ENCODE measurements at regions not wholly inside any gene's neighbourhood (a gene's known extent, or its start where the extent isn't known, plus 50 kb on each side); places are given as distances from the start of the nearest gene placed in this dataset.
A peak's percentile ranks its signal among the peaks of the same experiment; 100 is the strongest.
"Not testable (repeated sequence)": the region's sequence is repeated elsewhere in the genome, so short reads cannot be mapped to it uniquely, and the experiment has no call there.

- Mint-ChIP-seq H3K4me3 (no peak overlapping the region), H3K4me1 (no peaks in the 10 kb centered on the region), H3K9me3 (no peaks in the 10 kb centered on the region), H3K27ac (no peak overlapping the region), H3K36me3 (ENCODE audit: low read depth) (no peaks in the 10 kb centered on the region), H3K27me3 (ENCODE audit: insufficient read depth, low read depth, poor library complexity) (peaks cover 2% of the 10 kb centered on the region)
- Histone ChIP-seq H4K20me1 (replicated peaks; ENCODE audit: insufficient read depth) (no peaks in the 10 kb centered on the region), H3K9me2 (ENCODE audit: insufficient read depth) (no peaks in the 10 kb centered on the region), H3K27ac (ENCODE audit: low read depth) (no peak overlapping the region), H3K4me2 (no peak overlapping the region), H2AFZ (peak overlapping the region; percentile 28; the same call in 1 of the 2 replicates), H3K27me3 (ENCODE audit: insufficient read depth) (no peaks in the 10 kb centered on the region), H3K4me1 (ENCODE audit: insufficient read depth) (no peaks in the 10 kb centered on the region), H3K4me3 (no peak overlapping the region), H3K36me3 (ENCODE audit: insufficient read depth) (no peaks in the 10 kb centered on the region), H3K79me2 (replicated peaks; ENCODE audit: insufficient read depth) (no peaks in the 10 kb centered on the region), H3F3A (replicated peaks; ENCODE audit: low read depth) (no peaks in the 10 kb centered on the region)
- no peak for ATAC-seq
- no peak for TF ChIP-seq EZH2phosphoT487 (IDR thresholded peaks at IDR 0.05; ENCODE audit: unreplicated experiment)
- TF ChIP-seq NANOG (IDR thresholded peaks at IDR 0.05; ENCODE audit: borderline replicate concordance), result no peak
- no peak for TF ChIP-seq ZNF331 (CRISPR knock-in tag; IDR thresholded peaks at IDR 0.05; ENCODE audit: low read depth)
- TF ChIP-seq, protein P1, sequence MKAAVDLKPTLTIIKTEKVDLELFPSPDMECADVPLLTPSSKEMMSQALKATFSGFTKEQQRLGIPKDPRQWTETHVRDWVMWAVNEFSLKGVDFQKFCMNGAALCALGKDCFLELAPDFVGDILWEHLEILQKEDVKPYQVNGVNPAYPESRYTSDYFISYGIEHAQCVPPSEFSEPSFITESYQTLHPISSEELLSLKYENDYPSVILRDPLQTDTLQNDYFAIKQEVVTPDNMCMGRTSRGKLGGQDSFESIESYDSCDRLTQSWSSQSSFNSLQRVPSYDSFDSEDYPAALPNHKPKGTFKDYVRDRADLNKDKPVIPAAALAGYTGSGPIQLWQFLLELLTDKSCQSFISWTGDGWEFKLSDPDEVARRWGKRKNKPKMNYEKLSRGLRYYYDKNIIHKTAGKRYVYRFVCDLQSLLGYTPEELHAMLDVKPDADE (IDR thresholded peaks at IDR 0.05), result no peak
- TF ChIP-seq STAT1 (IDR thresholded peaks at IDR 0.05; ENCODE audit: unreplicated experiment), result no peak
- TF ChIP-seq CREB1 (CRISPR knock-in tag; IDR thresholded peaks at IDR 0.05; ENCODE audit: low read depth), result no peak
- TF ChIP-seq, protein P2, sequence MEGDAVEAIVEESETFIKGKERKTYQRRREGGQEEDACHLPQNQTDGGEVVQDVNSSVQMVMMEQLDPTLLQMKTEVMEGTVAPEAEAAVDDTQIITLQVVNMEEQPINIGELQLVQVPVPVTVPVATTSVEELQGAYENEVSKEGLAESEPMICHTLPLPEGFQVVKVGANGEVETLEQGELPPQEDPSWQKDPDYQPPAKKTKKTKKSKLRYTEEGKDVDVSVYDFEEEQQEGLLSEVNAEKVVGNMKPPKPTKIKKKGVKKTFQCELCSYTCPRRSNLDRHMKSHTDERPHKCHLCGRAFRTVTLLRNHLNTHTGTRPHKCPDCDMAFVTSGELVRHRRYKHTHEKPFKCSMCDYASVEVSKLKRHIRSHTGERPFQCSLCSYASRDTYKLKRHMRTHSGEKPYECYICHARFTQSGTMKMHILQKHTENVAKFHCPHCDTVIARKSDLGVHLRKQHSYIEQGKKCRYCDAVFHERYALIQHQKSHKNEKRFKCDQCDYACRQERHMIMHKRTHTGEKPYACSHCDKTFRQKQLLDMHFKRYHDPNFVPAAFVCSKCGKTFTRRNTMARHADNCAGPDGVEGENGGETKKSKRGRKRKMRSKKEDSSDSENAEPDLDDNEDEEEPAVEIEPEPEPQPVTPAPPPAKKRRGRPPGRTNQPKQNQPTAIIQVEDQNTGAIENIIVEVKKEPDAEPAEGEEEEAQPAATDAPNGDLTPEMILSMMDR (conservative IDR thresholded peaks at IDR 0.05; ENCODE audit: low read depth in 2 of 2), result no peak
- TF ChIP-seq POLR2AphosphoS5 (IDR thresholded peaks at IDR 0.05; ENCODE audit: low read depth), result no peak
- TF ChIP-seq JUNB (IDR thresholded peaks at IDR 0.05; ENCODE audit: unreplicated experiment), result no peak
- TF ChIP-seq ZNF114 (CRISPR knock-in tag; IDR thresholded peaks at IDR 0.05), result no peak
- TF ChIP-seq, protein P3, sequence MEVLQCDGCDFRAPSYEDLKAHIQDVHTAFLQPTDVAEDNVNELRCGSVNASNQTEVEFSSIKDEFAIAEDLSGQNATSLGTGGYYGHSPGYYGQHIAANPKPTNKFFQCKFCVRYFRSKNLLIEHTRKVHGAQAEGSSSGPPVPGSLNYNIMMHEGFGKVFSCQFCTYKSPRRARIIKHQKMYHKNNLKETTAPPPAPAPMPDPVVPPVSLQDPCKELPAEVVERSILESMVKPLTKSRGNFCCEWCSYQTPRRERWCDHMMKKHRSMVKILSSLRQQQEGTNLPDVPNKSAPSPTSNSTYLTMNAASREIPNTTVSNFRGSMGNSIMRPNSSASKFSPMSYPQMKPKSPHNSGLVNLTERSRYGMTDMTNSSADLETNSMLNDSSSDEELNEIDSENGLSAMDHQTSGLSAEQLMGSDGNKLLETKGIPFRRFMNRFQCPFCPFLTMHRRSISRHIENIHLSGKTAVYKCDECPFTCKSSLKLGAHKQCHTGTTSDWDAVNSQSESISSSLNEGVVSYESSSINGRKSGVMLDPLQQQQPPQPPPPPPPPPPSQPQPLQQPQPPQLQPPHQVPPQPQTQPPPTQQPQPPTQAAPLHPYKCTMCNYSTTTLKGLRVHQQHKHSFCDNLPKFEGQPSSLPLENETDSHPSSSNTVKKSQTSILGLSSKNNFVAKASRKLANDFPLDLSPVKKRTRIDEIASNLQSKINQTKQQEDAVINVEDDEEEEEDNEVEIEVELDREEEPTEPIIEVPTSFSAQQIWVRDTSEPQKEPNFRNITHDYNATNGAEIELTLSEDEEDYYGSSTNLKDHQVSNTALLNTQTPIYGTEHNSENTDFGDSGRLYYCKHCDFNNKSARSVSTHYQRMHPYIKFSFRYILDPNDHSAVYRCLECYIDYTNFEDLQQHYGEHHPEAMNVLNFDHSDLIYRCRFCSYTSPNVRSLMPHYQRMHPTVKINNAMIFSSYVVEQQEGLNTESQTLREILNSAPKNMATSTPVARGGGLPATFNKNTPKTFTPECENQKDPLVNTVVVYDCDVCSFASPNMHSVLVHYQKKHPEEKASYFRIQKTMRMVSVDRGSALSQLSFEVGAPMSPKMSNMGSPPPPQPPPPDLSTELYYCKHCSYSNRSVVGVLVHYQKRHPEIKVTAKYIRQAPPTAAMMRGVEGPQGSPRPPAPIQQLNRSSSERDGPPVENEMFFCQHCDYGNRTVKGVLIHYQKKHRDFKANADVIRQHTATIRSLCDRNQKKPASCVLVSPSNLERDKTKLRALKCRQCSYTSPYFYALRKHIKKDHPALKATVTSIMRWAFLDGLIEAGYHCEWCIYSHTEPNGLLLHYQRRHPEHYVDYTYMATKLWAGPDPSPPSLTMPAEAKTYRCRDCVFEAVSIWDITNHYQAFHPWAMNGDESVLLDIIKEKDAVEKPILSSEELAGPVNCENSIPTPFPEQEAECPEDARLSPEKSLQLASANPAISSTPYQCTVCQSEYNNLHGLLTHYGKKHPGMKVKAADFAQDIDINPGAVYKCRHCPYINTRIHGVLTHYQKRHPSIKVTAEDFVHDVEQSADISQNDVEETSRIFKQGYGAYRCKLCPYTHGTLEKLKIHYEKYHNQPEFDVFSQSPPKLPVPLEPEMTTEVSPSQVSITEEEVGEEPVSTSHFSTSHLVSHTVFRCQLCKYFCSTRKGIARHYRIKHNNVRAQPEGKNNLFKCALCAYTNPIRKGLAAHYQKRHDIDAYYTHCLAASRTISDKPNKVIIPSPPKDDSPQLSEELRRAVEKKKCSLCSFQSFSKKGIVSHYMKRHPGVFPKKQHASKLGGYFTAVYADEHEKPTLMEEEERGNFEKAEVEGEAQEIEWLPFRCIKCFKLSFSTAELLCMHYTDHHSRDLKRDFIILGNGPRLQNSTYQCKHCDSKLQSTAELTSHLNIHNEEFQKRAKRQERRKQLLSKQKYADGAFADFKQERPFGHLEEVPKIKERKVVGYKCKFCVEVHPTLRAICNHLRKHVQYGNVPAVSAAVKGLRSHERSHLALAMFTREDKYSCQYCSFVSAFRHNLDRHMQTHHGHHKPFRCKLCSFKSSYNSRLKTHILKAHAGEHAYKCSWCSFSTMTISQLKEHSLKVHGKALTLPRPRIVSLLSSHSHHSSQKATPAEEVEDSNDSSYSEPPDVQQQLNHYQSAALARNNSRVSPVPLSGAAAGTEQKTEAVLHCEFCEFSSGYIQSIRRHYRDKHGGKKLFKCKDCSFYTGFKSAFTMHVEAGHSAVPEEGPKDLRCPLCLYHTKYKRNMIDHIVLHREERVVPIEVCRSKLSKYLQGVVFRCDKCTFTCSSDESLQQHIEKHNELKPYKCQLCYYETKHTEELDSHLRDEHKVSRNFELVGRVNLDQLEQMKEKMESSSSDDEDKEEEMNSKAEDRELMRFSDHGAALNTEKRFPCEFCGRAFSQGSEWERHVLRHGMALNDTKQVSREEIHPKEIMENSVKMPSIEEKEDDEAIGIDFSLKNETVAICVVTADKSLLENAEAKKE (CRISPR knock-in tag; IDR thresholded peaks at IDR 0.05), result no peak
- no peak for TF ChIP-seq EZH2 (IDR thresholded peaks at IDR 0.05; ENCODE audit: low read depth, unreplicated experiment)
- DNase-seq (ENCODE audit: low spot score), result no peak
These were observed 78.5 kb upstream of the DNAH5 start for GRCh38 chr5:14022971-14023370.

DNA sequence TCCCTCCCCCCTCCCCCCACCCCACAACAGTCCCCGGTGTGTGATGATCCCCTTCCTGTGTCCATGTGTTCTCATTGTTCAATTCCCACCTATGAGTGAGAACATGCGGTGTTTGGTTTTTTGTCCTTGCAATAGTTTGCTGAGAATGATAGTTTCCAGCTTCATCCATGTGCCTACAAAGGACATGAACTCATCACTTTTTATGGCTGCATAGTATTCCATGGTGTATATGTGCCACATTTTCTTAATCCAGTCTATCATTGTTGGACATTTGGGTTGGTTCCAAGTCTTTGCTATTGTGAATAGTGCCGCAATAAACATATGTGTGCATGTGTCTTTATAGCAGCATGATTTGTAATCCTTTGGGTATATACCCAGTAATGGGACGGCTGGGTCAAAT, 76.5 kb upstream of the DNAH5 start:
- H3F3A ChIP-seq (replicated peaks; ENCODE audit: low read depth); H4K20me1 ChIP-seq (replicated peaks; ENCODE audit: insufficient read depth); ATAC-seq; H3K36me3 ChIP-seq (ENCODE audit: insufficient read depth); H3K79me2 ChIP-seq (replicated peaks; ENCODE audit: insufficient read depth); H2AFZ ChIP-seq; H3K27ac Mint-ChIP-seq; H3K27me3 ChIP-seq (ENCODE audit: insufficient read depth); H3K9me2 ChIP-seq (ENCODE audit: insufficient read depth); DNase-seq (ENCODE audit: low spot score); H3K36me3 Mint-ChIP-seq (ENCODE audit: low read depth); H3K27me3 Mint-ChIP-seq (ENCODE audit: insufficient read depth, low read depth, poor library complexity); H3K4me1 ChIP-seq (ENCODE audit: insufficient read depth); H3K4me3 Mint-ChIP-seq; H3K4me3 ChIP-seq; H3K9me3 Mint-ChIP-seq; H3K27ac ChIP-seq (ENCODE audit: low read depth); H3K4me2 ChIP-seq; H3K4me1 Mint-ChIP-seq: not testable (repeated sequence)
